GM18505 (cell line): ENCODE measurements at regions not wholly inside any gene's neighbourhood (a gene's known extent, or its start where the extent isn't known, plus 50 kb on each side); places are given as distances from the start of the nearest gene placed in this dataset.

Experiments
- ATAC-seq: cut with Tn5 transposase; IDR thresholded peaks from one replicate; pipeline ENCODE4 v1.9.1; 2021; ENCODE audit not compliant: unreplicated experiment
- POLR2A ChIP-seq: IDR thresholded peaks from 4 replicates; pipeline ENCODE4 v1.6.1; 2011; ENCODE audit warnings: borderline replicate concordance; ENCODE audit not compliant: insufficient read depth, insufficient read length; ENCODE audit errors: extremely low read depth

DNA sequence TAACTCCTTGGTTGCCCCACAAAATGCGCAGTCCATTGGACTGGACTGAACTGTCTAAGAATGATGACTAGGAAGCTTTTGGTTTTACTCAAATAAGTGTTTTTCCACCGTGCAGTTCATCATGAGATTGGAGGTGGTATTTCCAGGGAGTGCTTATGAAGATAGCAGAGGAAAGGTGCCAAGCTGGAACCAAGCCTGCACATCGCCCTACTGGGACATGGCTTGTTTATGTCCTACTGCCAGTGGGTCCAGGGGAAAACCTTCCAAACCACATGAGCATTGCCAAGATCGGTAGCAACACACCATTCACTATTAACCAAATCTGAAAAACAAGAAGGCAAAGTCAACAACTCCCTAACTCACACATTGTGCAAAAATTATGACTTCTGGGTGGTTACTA is 54.7 kb upstream of the DSCAM start:
- TF ChIP-seq POLR2A, result no peak

GRCh38 chr21:40902299-40902698 is 55.3 kb upstream of the DSCAM start:
- no peak for TF ChIP-seq POLR2A
- no peak for ATAC-seq

More for the DNA sequence above, 54.7 kb upstream of the DSCAM start:
- ATAC-seq, result no peak

GRCh38 chr21:40902993-40903392 is 56.0 kb upstream of the DSCAM start:
- no peak for ATAC-seq
- TF ChIP-seq POLR2A, result no peak

GRCh38 chr21:40905251-40905650 is 58.3 kb upstream of the DSCAM start:
- no peak for TF ChIP-seq POLR2A
- no peak for ATAC-seq

DNA sequence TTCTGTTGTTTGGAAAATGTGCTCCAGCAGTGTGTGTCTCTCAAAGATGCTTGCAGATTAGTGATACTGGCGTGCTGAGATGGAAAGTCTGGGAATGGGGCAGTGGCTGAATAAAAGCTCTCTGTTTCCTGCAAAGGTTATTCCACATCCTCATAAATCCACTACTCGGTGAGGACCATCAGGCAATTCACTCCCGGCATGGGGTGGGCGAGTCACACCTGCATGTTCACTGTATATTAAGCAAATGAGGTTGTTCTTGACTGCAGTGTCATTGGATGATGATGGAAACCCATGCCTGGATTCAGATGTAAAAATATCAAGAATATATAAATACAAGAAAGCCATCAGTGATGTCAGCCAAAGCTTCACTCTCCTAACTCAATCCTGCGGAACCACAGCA is 65.4 kb upstream of the DSCAM start:
- ATAC-seq, result no peak
- no peak for TF ChIP-seq POLR2A

- TF ChIP-seq POLR2A, result no peak
- ATAC-seq, result no peak
Observed at GRCh38 chr21:40915114-40915513, 68.2 kb upstream of the DSCAM start.

DNA sequence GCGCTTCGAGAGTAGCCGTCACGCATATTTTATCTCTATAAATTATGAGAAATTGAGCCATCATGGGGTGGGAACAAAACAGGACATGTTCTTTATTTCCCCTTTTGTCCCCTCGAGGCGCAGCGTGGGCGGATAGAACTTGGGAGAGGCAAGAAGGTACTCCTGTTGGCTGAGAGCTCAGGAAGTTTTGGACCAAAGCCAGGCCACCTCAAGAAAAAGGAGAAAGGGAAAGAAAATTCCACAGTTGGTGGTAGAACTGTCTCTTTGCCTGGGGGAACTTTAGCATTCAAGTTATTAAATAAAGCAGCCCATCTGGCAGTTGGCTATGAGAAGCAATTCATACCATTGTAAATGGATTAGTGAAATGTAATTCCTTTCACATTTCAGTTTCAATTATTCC is 76.4 kb upstream of the DSCAM start:
- TF ChIP-seq POLR2A, result no peak
- ATAC-seq, result no peak

- ATAC-seq, result no peak
Observed at GRCh38 chr21:40923901-40924300, 76.9 kb upstream of the DSCAM start.

DNA sequence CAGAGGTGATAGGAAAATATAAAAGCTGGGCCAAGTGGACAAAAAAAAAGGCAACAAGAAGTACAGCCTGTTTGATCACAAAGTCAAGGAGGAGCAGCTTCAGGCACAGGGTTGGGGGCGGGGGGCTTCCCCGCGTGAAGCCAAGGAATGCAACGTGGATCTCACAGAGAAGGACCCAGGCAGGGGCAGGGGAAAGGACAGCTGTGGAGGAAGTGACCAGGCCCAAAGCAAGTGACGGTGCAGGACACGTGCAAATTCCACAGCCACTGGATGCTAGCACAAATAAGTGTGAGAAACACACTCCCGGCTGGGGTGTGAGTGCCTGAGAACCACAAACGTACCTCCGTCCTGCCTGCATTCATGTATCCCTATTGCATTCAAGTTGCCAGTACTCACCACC is 77.7 kb upstream of the DSCAM start:
- ATAC-seq, result no peak
- no peak for TF ChIP-seq POLR2A

More at GRCh38 chr21:40923901-40924300, 76.9 kb upstream of the DSCAM start:
- TF ChIP-seq POLR2A, result no peak

GRCh38 chr21:40926238-40926637 is 79.3 kb upstream of the DSCAM start:
- ATAC-seq, result no peak
- TF ChIP-seq POLR2A, result no peak

GRCh38 chr21:40929833-40930232 is 82.9 kb upstream of the DSCAM start:
- no peak for TF ChIP-seq POLR2A
- no peak for ATAC-seq

DNA sequence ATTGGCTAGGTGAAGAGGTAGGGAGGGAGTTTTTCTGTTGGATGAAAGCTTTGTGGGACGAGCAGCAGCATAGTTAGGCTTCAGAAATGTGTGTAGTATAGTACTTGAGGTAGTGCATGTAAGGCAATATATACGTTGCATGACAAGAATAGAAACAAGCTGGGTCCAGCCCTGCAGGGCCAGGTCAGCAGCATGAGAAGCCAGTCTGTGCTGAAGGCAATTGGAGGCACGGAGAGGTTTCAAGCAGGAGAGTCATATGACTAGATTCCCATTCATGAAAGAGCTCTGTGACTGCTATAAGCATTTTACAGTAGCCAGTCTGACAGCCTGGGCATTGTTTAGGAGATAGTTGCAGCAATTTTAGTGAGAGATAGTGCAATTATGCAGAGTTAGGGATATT is 84.2 kb upstream of the DSCAM start:
- no peak for ATAC-seq

DNA sequence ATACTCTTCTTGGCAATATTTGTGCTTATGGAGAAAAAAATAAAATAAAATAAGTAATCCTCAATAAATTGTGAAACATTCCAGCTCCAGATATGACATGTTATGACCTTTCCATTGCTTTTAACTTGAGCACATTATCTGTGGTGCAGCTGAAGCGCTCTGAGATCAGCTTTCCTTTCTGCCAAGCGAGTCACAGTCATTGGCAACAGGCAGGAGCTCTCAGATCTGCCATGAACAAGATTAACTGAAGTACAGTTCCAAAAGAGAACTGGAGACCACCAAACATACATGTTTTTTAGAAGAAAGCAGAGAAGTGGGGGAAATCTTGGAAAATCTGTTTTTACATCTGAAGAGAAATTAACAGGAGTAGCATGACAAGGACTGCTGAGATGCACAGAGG is 89.2 kb upstream of the DSCAM start:
- no peak for TF ChIP-seq POLR2A
- no peak for ATAC-seq

More for the DNA sequence above, 84.2 kb upstream of the DSCAM start:
- no peak for TF ChIP-seq POLR2A

DNA sequence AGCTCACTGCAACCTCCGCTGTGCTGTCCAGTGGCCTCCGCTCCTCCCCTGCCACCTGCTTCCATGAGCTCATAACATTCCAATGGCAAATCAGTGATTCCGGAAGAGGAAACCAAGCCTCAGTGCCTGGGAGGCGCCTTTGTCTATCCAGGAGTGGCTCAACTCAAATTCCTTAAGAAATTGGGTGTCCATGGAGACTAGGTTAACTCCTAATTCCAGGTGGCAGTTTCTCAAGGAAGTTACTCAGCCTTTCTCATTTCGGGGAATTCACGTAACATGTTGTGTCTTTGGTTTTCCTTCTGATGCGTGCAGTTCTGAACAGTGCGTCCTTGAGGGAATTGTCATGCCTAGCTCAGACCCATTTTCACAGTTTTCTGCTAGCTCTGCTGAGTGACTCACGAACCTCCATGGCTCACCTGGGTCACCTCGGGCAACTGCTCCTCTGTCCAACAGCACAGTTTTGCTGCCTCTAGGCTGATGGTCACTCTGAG is 89.9 kb upstream of the DSCAM start:
- no peak for ATAC-seq
- TF ChIP-seq POLR2A, result no peak

GRCh38 chr21:40938078-40938477 is 91.1 kb upstream of the DSCAM start:
- ATAC-seq, result no peak
- TF ChIP-seq POLR2A, result no peak

GRCh38 chr21:40938611-40939010 is 91.7 kb upstream of the DSCAM start:
- TF ChIP-seq POLR2A, result no peak
- ATAC-seq, result no peak

GRCh38 chr21:40947713-40948112 is 100.8 kb upstream of the DSCAM start:
- ATAC-seq, result no peak
- TF ChIP-seq POLR2A, result no peak
